HFFc6 (cell line): ENCODE measurements at regions not wholly inside any gene's neighbourhood (a gene's known extent, or its start where the extent isn't known, plus 50 kb on each side); places are given as distances from the start of the nearest gene placed in this dataset.

Source experiments
- DNase-seq: peaks from one replicate; pipeline ENCODE4 v3.0.0-alpha.2; 2018
- H3K27ac Mint-ChIP-seq: 2 replicates; pipeline ENCODE4 v1.8.0; 2020; ENCODE audit warnings: mild to moderate bottlenecking, mixed read lengths
- H3K27me3 Mint-ChIP-seq: 2 replicates; pipeline ENCODE4 v1.8.0; 2021; ENCODE audit warnings: mild to moderate bottlenecking, moderate library complexity, mixed read lengths; ENCODE audit not compliant: insufficient read depth
- H3K36me3 Mint-ChIP-seq: 2 replicates; pipeline ENCODE4 v1.8.0; 2021; ENCODE audit warnings: low read depth, mixed read lengths
- H3K4me1 Mint-ChIP-seq: 2 replicates; pipeline ENCODE4 v1.8.0; 2020; ENCODE audit warnings: low read depth, mixed read lengths
- H3K4me3 Mint-ChIP-seq: 2 replicates; pipeline ENCODE4 v1.8.0; 2020; ENCODE audit warnings: mild to moderate bottlenecking, moderate library complexity, mixed read lengths
- H3K9me3 Mint-ChIP-seq: 2 replicates; pipeline ENCODE4 v1.8.0; 2020; ENCODE audit warnings: mild to moderate bottlenecking, mixed read lengths
- TF ChIP-seq, protein P1 (sequence below): fragments of 200-600 bp; sonication (generic); IDR thresholded peaks from 2 replicates; pipeline ENCODE4 v1.5.0; 2021; ENCODE audit warnings: antibody characterized with exemption, mild to moderate bottlenecking

GRCh38 chr10:33901166-33901565 is 566.7 kb upstream of the NRP1 start:
- H3K4me1 Mint-ChIP-seq: peaks cover 20% of the 10 kb centered on the region
- peak; percentile 39 for DNase-seq
- H3K9me3 Mint-ChIP-seq: no peaks in the 10 kb centered on the region
- TF ChIP-seq, protein P1, sequence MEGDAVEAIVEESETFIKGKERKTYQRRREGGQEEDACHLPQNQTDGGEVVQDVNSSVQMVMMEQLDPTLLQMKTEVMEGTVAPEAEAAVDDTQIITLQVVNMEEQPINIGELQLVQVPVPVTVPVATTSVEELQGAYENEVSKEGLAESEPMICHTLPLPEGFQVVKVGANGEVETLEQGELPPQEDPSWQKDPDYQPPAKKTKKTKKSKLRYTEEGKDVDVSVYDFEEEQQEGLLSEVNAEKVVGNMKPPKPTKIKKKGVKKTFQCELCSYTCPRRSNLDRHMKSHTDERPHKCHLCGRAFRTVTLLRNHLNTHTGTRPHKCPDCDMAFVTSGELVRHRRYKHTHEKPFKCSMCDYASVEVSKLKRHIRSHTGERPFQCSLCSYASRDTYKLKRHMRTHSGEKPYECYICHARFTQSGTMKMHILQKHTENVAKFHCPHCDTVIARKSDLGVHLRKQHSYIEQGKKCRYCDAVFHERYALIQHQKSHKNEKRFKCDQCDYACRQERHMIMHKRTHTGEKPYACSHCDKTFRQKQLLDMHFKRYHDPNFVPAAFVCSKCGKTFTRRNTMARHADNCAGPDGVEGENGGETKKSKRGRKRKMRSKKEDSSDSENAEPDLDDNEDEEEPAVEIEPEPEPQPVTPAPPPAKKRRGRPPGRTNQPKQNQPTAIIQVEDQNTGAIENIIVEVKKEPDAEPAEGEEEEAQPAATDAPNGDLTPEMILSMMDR: no peak
- H3K27me3 Mint-ChIP-seq: peaks cover 17% of the 10 kb centered on the region
- H3K27ac Mint-ChIP-seq: no peak overlapping the region
- no peak overlapping the region for H3K4me3 Mint-ChIP-seq
- H3K36me3 Mint-ChIP-seq: no peaks in the 10 kb centered on the region

DNA sequence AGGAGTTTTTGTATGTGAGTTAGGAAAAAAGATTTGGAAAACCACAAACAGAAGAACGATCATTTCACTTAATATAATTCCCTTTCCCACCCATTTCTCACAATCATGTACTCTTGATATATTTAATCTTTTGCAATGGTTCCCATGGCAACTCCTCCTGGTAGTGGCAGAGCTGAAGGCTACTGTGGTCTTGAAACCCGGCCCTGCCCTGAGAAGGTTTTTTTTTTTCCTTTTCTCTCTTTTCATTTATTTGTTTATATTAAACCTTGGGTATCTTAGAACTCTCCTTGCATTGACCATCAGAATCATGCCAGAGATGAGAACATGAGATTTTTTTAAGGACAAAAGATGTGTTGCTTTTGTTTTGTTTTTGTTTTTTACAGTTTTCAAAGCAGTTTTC is 566.1 kb upstream of the NRP1 start:
- Mint-ChIP-seq H3K36me3 (no peaks in the 10 kb centered on the region), H3K4me3 (no peak overlapping the region), H3K4me1 (peaks cover 20% of the 10 kb centered on the region), H3K9me3 (no peaks in the 10 kb centered on the region), H3K27me3 (peaks cover 19% of the 10 kb centered on the region), H3K27ac (no peak overlapping the region)
- DNase-seq: no peak
- TF ChIP-seq, protein P1: no peak

- Mint-ChIP-seq H3K4me1 (peaks cover 20% of the 10 kb centered on the region), H3K4me3 (no peak overlapping the region), H3K36me3 (no peaks in the 10 kb centered on the region), H3K27me3 (peaks cover 21% of the 10 kb centered on the region), H3K9me3 (no peaks in the 10 kb centered on the region), H3K27ac (no peak overlapping the region)
- DNase-seq: no peak
- TF ChIP-seq, protein P1: no peak
These were observed 565.4 kb upstream of the NRP1 start for GRCh38 chr10:33899578-33900531.

DNA sequence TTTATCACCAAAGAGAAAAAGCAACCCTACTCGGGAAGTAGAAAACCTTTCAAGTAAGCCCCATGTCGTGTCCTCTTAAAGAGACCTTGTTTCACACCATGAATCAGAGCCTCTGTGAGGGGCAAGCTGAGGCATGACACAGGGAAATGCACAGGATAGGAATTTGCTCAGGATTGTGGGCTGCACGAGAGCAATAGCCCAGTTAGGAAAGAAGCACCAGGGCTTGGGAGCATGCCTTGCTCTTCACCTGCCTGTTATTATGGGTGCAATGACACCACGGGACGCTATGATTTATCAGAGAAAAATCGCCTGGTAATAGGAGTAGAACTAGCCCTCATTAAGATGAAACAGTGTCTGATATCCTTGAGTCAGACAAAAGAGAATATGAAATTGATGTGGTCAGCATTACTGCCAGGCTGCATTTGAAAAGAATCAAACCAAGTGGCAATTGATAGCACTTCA is 562.9 kb upstream of the NRP1 start:
- TF ChIP-seq, protein P1: no peak
- Mint-ChIP-seq H3K36me3 (no peaks in the 10 kb centered on the region), H3K27me3 (peaks cover 21% of the 10 kb centered on the region), H3K4me3 (no peak overlapping the region), H3K4me1 (peaks cover 20% of the 10 kb centered on the region), H3K9me3 (no peaks in the 10 kb centered on the region), H3K27ac (no peak overlapping the region)
- DNase-seq: no peak

- peaks cover 8% of the 10 kb centered on the region; the same call in 1 of the 2 replicates for H3K4me1 Mint-ChIP-seq
- no peak overlapping the region for H3K27ac Mint-ChIP-seq
- no peaks in the 10 kb centered on the region for H3K36me3 Mint-ChIP-seq
- no peak for DNase-seq
- no peaks in the 10 kb centered on the region for H3K9me3 Mint-ChIP-seq
- peaks cover 22% of the 10 kb centered on the region for H3K27me3 Mint-ChIP-seq
- no peak overlapping the region for H3K4me3 Mint-ChIP-seq
- TF ChIP-seq, protein P1: no peak
These were observed 559.0 kb upstream of the NRP1 start for GRCh38 chr10:33893506-33893905.
